DOHH2 (cell line): ENCODE measurements at regions not wholly inside any gene's neighbourhood (a gene's known extent, or its start where the extent isn't known, plus 50 kb on each side); places are given as distances from the start of the nearest gene placed in this dataset.

Source experiments
- CTCF ChIP-seq: fragments of 200-600 bp; sonication (generic); IDR thresholded peaks from one replicate; pipeline ENCODE4 v1.5.1; 2014; ENCODE audit warnings: antibody characterized with exemption, mild to moderate bottlenecking, low read depth, low read length; ENCODE audit not compliant: poor library complexity, severe bottlenecking
- EZH2phosphoT487 ChIP-seq: fragments of 200-600 bp; sonication (generic); IDR thresholded peaks from 2 replicates; pipeline ENCODE4 v1.6.1; 2017; ENCODE audit warnings: borderline replicate concordance, mild to moderate bottlenecking, antibody characterized with exemption, low read length, moderate library complexity, mixed read lengths

GRCh38 chr20:4554346-4554745 is 131.9 kb upstream of the PRNP start:
- TF ChIP-seq CTCF (no peak), EZH2phosphoT487 (no peak)
